Liver (tissue), 3 donors: ENCODE measurements at regions not wholly inside any gene's neighbourhood (a gene's known extent, or its start where the extent isn't known, plus 50 kb on each side); places are given as distances from the start of the nearest gene placed in this dataset.

Source experiments
- JUND ChIP-seq, 2 donors: IDR thresholded peaks; 2 replicates each; pipeline ENCODE4 v1.6.1; 2016; ENCODE audit warnings: antibody characterized with exemption in 2 of 2
- TF ChIP-seq, protein P1 (sequence below): fragments of 150-350 bp; IDR thresholded peaks from 2 replicates; pipeline ENCODE4 v1.5.1; 2017; ENCODE audit warnings: improper control_type of control experiment, low read depth, low read length; ENCODE audit not compliant: missing input control
- donor health status: healthy.
- donor health status: healthy.

DNA sequence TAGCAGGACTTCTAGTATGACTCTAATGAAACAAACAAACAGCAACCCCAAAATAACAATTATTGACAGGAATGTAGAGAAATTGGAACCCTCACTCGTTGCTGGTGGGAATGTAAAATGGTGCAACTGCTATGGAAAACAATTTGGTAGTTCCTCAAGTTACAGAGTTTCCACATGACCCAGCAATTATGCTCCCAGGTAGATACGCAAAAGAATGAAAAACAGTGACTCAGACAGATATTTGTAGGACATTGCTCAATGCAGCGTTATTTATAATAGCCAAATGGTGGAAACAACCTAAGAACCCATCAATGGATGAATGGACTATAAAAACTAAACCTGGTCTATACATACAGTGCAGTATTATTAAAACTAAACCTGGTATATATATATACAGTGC, 646.1 kb upstream of the FRG1 start:
- TF ChIP-seq, protein P1, sequence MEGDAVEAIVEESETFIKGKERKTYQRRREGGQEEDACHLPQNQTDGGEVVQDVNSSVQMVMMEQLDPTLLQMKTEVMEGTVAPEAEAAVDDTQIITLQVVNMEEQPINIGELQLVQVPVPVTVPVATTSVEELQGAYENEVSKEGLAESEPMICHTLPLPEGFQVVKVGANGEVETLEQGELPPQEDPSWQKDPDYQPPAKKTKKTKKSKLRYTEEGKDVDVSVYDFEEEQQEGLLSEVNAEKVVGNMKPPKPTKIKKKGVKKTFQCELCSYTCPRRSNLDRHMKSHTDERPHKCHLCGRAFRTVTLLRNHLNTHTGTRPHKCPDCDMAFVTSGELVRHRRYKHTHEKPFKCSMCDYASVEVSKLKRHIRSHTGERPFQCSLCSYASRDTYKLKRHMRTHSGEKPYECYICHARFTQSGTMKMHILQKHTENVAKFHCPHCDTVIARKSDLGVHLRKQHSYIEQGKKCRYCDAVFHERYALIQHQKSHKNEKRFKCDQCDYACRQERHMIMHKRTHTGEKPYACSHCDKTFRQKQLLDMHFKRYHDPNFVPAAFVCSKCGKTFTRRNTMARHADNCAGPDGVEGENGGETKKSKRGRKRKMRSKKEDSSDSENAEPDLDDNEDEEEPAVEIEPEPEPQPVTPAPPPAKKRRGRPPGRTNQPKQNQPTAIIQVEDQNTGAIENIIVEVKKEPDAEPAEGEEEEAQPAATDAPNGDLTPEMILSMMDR, result no peak
- no peak for TF ChIP-seq JUND (IDR thresholded peaks at IDR 0.05)
